ENCODE measurements at regions not wholly inside any gene's neighbourhood (a gene's known extent, or its start where the extent isn't known, plus 50 kb on each side); places are given as distances from the start of the nearest gene placed in this dataset.

DNA sequence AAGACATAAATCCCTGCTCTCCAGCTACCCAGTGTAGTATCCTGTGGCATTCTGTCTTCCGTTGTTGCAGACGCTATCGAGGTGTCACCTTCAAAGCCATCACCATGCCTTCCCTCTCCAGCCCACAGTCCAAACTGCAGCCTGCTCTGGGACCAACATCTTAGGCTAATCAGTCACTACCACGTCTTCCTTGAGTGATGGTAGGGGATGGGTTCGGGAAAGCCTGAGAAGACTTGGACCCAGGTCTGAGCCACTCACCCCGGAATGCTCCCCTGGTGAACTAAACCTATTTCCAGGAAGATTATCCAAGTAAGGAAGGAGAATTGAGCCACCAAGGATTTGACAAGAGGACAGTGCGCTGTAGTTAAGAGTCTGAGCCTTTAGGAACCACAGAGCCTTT lies 52.9 kb upstream of the IRX1 start:
- WGBS (ENCODE audit: insufficient coverage): 96% methylated on average over 2 of the region's 7 CpGs
- ChIA-PET POLR2A (no interaction called here), CTCF (interaction anchor here (1.0 kb wide), 1 partner anchor 14 kb away, joined by 3 read pairs; no protein-coding TSS in a partner anchor)
- Histone ChIP-seq H3K36me3 (ENCODE audit: control insufficient read depth in 4 of 4, insufficient read depth in 4 of 4, low read length in 3 of 4) (no peaks in the 10 kb centered on the region), H3K27ac (ENCODE audit: insufficient read depth in 1 of 2, low read depth in 1 of 2, low read length in 2 of 2, poor library complexity in 1 of 2, severe bottlenecking in 2 of 2) (no peak overlapping the region), H3K27me3 (replicated peaks in 2 of 5; ENCODE audit: control insufficient read depth in 4 of 5, insufficient read depth in 5 of 5, low read length in 4 of 5) (no peaks in the 10 kb centered on the region), H3K4me1 (ENCODE audit: control extremely low read depth in 1 of 4, control insufficient read depth in 4 of 4, insufficient read depth in 4 of 4, low read length in 3 of 4) (no peaks in the 10 kb centered on the region), H3K4me3 (ENCODE audit: control insufficient read depth in 1 of 7, extremely low read depth in 1 of 7, insufficient read depth in 4 of 7, low read depth in 2 of 7, low read length in 6 of 7) (no peak overlapping the region), H3K9me3 (ENCODE audit: control extremely low read depth in 1 of 5, control insufficient read depth in 4 of 5, insufficient read depth in 2 of 5, low read depth in 1 of 5, low read length in 4 of 5) (no peaks in the 10 kb centered on the region)
- no peak for DNase-seq

- WGBS (ENCODE audit: insufficient coverage): 90% methylated on average over 3 of the region's 3 CpGs
- ChIA-PET POLR2A (no interaction called here), CTCF (interaction anchor here (1.0 kb wide), 1 partner anchor 14 kb away, joined by 3 read pairs; no protein-coding TSS in a partner anchor)
- no peak overlapping the region for H3K4me3 ChIP-seq (ENCODE audit: control insufficient read depth in 1 of 7, extremely low read depth in 1 of 7, insufficient read depth in 4 of 7, low read depth in 2 of 7, low read length in 6 of 7)
- DNase-seq: no peak
- no peaks in the 10 kb centered on the region for H3K36me3 ChIP-seq (ENCODE audit: control insufficient read depth in 4 of 4, insufficient read depth in 4 of 4, low read length in 3 of 4)
- no peaks in the 10 kb centered on the region for H3K9me3 ChIP-seq (ENCODE audit: control extremely low read depth in 1 of 5, control insufficient read depth in 4 of 5, insufficient read depth in 2 of 5, low read depth in 1 of 5, low read length in 4 of 5)
- no peaks in the 10 kb centered on the region for H3K27me3 ChIP-seq (replicated peaks in 2 of 5; ENCODE audit: control insufficient read depth in 4 of 5, insufficient read depth in 5 of 5, low read length in 4 of 5)
- no peaks in the 10 kb centered on the region for H3K4me1 ChIP-seq (ENCODE audit: control extremely low read depth in 1 of 4, control insufficient read depth in 4 of 4, insufficient read depth in 4 of 4, low read length in 3 of 4)
- no peak overlapping the region for H3K27ac ChIP-seq (ENCODE audit: insufficient read depth in 1 of 2, low read depth in 1 of 2, low read length in 2 of 2, poor library complexity in 1 of 2, severe bottlenecking in 2 of 2)
These were observed 53.5 kb upstream of the IRX1 start for GRCh38 chr5:3542158-3542557.

- no peaks in the 10 kb centered on the region for H3K36me3 ChIP-seq (ENCODE audit: control insufficient read depth in 4 of 4, insufficient read depth in 4 of 4, low read length in 3 of 4)
- H3K27ac ChIP-seq (ENCODE audit: insufficient read depth in 1 of 2, low read depth in 1 of 2, low read length in 2 of 2, poor library complexity in 1 of 2, severe bottlenecking in 2 of 2): no peak overlapping the region
- CTCF ChIA-PET: no interaction called here
- DNase-seq: no peak
- WGBS (ENCODE audit: insufficient coverage): 95% methylated on average over 8 of the region's 8 CpGs
- H3K4me3 ChIP-seq (ENCODE audit: control insufficient read depth in 1 of 7, extremely low read depth in 1 of 7, insufficient read depth in 4 of 7, low read depth in 2 of 7, low read length in 6 of 7): no peak overlapping the region
- H3K4me1 ChIP-seq (ENCODE audit: control extremely low read depth in 1 of 4, control insufficient read depth in 4 of 4, insufficient read depth in 4 of 4, low read length in 3 of 4): no peaks in the 10 kb centered on the region
- no peaks in the 10 kb centered on the region for H3K27me3 ChIP-seq (replicated peaks in 2 of 5; ENCODE audit: control insufficient read depth in 4 of 5, insufficient read depth in 5 of 5, low read length in 4 of 5)
- no peaks in the 10 kb centered on the region for H3K9me3 ChIP-seq (ENCODE audit: control extremely low read depth in 1 of 5, control insufficient read depth in 4 of 5, insufficient read depth in 2 of 5, low read depth in 1 of 5, low read length in 4 of 5)
- POLR2A ChIA-PET: no interaction called here
These were observed 56.7 kb upstream of the IRX1 start for GRCh38 chr5:3538886-3539285.

DNA sequence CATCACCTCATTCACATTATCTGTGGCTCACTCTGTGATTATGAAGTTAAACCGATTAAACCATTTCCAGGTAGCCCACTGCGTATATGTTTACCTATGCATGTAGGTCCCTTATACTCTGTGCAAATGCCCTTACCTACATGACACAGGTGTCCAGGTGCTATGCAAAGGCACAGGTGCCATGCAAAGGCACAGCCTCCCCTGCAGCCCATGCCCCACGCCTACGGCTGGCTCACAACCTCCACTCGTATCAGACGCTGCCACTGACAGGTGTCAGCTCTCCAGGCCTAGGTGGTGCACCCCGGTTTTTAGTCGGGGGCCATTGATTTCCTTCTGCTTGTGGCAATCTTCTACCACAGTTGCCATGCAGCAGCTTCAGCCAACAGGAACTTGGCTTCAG lies 57.7 kb upstream of the IRX1 start:
- DNase-seq: no peak
- Histone ChIP-seq H3K4me1 (ENCODE audit: control extremely low read depth in 1 of 4, control insufficient read depth in 4 of 4, insufficient read depth in 4 of 4, low read length in 3 of 4) (no peaks in the 10 kb centered on the region), H3K27ac (ENCODE audit: insufficient read depth in 1 of 2, low read depth in 1 of 2, low read length in 2 of 2, poor library complexity in 1 of 2, severe bottlenecking in 2 of 2) (no peak overlapping the region), H3K27me3 (replicated peaks in 2 of 5; ENCODE audit: control insufficient read depth in 4 of 5, insufficient read depth in 5 of 5, low read length in 4 of 5) (no peaks in the 10 kb centered on the region), H3K9me3 (ENCODE audit: control extremely low read depth in 1 of 5, control insufficient read depth in 4 of 5, insufficient read depth in 2 of 5, low read depth in 1 of 5, low read length in 4 of 5) (peaks cover 0 to 3% (median 0%) of the 10 kb centered on the region in 5 experiments), H3K4me3 (ENCODE audit: control insufficient read depth in 1 of 7, extremely low read depth in 1 of 7, insufficient read depth in 4 of 7, low read depth in 2 of 7, low read length in 6 of 7) (no peak overlapping the region), H3K36me3 (ENCODE audit: control insufficient read depth in 4 of 4, insufficient read depth in 4 of 4, low read length in 3 of 4) (no peaks in the 10 kb centered on the region)
- ChIA-PET POLR2A (no interaction called here), CTCF (no interaction called here)
- WGBS (ENCODE audit: insufficient coverage): 97% methylated on average over 8 of the region's 8 CpGs

DNA sequence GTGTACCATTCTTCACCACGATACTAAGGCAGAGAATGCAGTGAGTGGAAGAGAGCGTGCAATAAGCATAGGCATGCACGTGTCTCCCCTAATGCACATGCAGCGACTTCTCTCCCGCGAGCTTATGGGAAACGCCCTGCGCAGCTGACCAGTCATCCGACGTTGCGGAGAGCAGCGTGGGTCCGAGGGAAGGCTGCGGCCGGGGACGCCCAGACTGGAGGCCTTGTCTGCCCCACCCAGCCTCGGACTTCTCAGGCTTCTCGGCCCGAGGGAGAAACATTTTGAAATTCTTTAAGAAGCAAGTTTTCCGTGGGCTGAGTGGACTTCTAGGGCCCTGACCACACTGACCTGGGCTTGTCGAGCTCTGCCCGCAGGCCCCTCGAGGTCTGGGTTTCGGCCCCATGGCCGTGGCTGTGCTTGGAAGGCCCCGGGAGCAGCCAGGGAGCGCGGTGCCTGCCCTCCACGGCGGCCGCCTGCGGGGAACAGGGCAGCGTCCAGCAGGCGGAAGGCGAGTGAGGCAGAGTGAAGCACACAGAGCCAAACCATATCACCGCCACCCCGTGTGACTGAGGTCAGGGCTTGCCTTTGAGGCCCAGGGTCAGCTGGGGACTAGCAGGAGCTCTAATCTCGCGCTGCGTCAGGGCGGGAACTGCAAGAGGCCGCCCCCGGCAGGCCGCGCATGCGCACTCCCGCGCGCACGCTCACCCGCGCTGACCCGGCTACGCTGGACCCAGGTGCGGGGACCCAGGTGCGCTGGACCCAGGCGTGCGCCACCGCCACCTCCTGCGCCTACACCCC lies 60.0 kb upstream of the IRX1 start:
- no peaks in the 10 kb centered on the region for H3K36me3 ChIP-seq (ENCODE audit: control insufficient read depth in 4 of 4, insufficient read depth in 4 of 4, low read length in 3 of 4)
- no peaks in the 10 kb centered on the region for H3K27me3 ChIP-seq (replicated peaks in 2 of 5; ENCODE audit: control insufficient read depth in 4 of 5, insufficient read depth in 5 of 5, low read length in 4 of 5)
- CTCF ChIA-PET: no interaction called here
- H3K9me3 ChIP-seq (ENCODE audit: control extremely low read depth in 1 of 5, control insufficient read depth in 4 of 5, insufficient read depth in 2 of 5, low read depth in 1 of 5, low read length in 4 of 5): peaks cover 0 to 3% (median 0%) of the 10 kb centered on the region in 5 experiments
- no peak overlapping the region for H3K27ac ChIP-seq (ENCODE audit: insufficient read depth in 1 of 2, low read depth in 1 of 2, low read length in 2 of 2, poor library complexity in 1 of 2, severe bottlenecking in 2 of 2)
- no peak overlapping the region for H3K4me3 ChIP-seq (ENCODE audit: control insufficient read depth in 1 of 7, extremely low read depth in 1 of 7, insufficient read depth in 4 of 7, low read depth in 2 of 7, low read length in 6 of 7)
- WGBS (ENCODE audit: insufficient coverage): 96% methylated on average over 59 of the region's 60 CpGs
- H3K4me1 ChIP-seq (ENCODE audit: control extremely low read depth in 1 of 4, control insufficient read depth in 4 of 4, insufficient read depth in 4 of 4, low read length in 3 of 4): no peaks in the 10 kb centered on the region
- POLR2A ChIA-PET: no interaction called here
- no peak for DNase-seq

GRCh38 chr5:3534997-3535396 lies 60.6 kb upstream of the IRX1 start:
- ChIA-PET CTCF (no interaction called here), POLR2A (no interaction called here)
- H3K27me3 ChIP-seq (replicated peaks in 2 of 5; ENCODE audit: control insufficient read depth in 4 of 5, insufficient read depth in 5 of 5, low read length in 4 of 5): no peaks in the 10 kb centered on the region
- DNase-seq: no peak
- no peak overlapping the region for H3K27ac ChIP-seq (ENCODE audit: insufficient read depth in 1 of 2, low read depth in 1 of 2, low read length in 2 of 2, poor library complexity in 1 of 2, severe bottlenecking in 2 of 2)
- WGBS (ENCODE audit: insufficient coverage): 96% methylated on average over 13 of the region's 13 CpGs
- H3K4me1 ChIP-seq (ENCODE audit: control extremely low read depth in 1 of 4, control insufficient read depth in 4 of 4, insufficient read depth in 4 of 4, low read length in 3 of 4): no peaks in the 10 kb centered on the region
- H3K9me3 ChIP-seq (ENCODE audit: control extremely low read depth in 1 of 5, control insufficient read depth in 4 of 5, insufficient read depth in 2 of 5, low read depth in 1 of 5, low read length in 4 of 5): peaks cover 0 to 3% (median 0%) of the 10 kb centered on the region in 5 experiments
- no peaks in the 10 kb centered on the region for H3K36me3 ChIP-seq (ENCODE audit: control insufficient read depth in 4 of 4, insufficient read depth in 4 of 4, low read length in 3 of 4)
- no peak overlapping the region for H3K4me3 ChIP-seq (ENCODE audit: control insufficient read depth in 1 of 7, extremely low read depth in 1 of 7, insufficient read depth in 4 of 7, low read depth in 2 of 7, low read length in 6 of 7)

- CTCF ChIA-PET: no interaction called here
- Histone ChIP-seq H3K4me3 (ENCODE audit: control insufficient read depth in 1 of 7, extremely low read depth in 1 of 7, insufficient read depth in 4 of 7, low read depth in 2 of 7, low read length in 6 of 7) (no peak overlapping the region), H3K27me3 (replicated peaks in 2 of 5; ENCODE audit: control insufficient read depth in 4 of 5, insufficient read depth in 5 of 5, low read length in 4 of 5) (no peaks in the 10 kb centered on the region), H3K27ac (ENCODE audit: insufficient read depth in 1 of 2, low read depth in 1 of 2, low read length in 2 of 2, poor library complexity in 1 of 2, severe bottlenecking in 2 of 2) (no peak overlapping the region), H3K4me1 (ENCODE audit: control extremely low read depth in 1 of 4, control insufficient read depth in 4 of 4, insufficient read depth in 4 of 4, low read length in 3 of 4) (no peaks in the 10 kb centered on the region), H3K36me3 (ENCODE audit: control insufficient read depth in 4 of 4, insufficient read depth in 4 of 4, low read length in 3 of 4) (no peaks in the 10 kb centered on the region), H3K9me3 (ENCODE audit: control extremely low read depth in 1 of 5, control insufficient read depth in 4 of 5, insufficient read depth in 2 of 5, low read depth in 1 of 5, low read length in 4 of 5) (peaks cover 0 to 3% (median 0%) of the 10 kb centered on the region in 5 experiments)
- no peak for DNase-seq
- WGBS (ENCODE audit: insufficient coverage): 69% methylated on average over 5 of the region's 8 CpGs
- POLR2A ChIA-PET: no interaction called here
These were observed 64.2 kb upstream of the IRX1 start for GRCh38 chr5:3531320-3531986.
